AG04449 (cell line): ENCODE measurements at regions not wholly inside any gene's neighbourhood (a gene's known extent, or its start where the extent isn't known, plus 50 kb on each side); places are given as distances from the start of the nearest gene placed in this dataset.

ENCODE experiments used
- CTCF ChIA-PET: fragments of 350-600 bp; formaldehyde crosslinking; extraction: SDS; loops from one replicate; lab custom pipeline; 2021; ENCODE audit warnings: antibody characterized with exemption; lab: Yijun Ruan, JAX
- POLR2A ChIA-PET: fragments of 400-600, 350-600 bp; formaldehyde crosslinking; extraction: SDS; loops from one replicate; lab custom pipeline; 2020; ENCODE audit warnings: antibody characterized with exemption, inconsistent platforms; lab: Yijun Ruan, JAX
- DNase-seq: peaks from one replicate; pipeline ENCODE4 v3.0.0-alpha.2; 2010; ENCODE audit warnings: low read depth, low spot score
- H3K4me3 ChIP-seq: 2 replicates; pipeline ENCODE4 v1.5.1; 2011; ENCODE audit warnings: low read depth, mild to moderate bottlenecking, control low read depth, low read length
- TF ChIP-seq, protein P1 (sequence below): IDR thresholded peaks from one replicate; pipeline ENCODE4 v1.5.1; 2011; ENCODE audit warnings: mild to moderate bottlenecking, moderate library complexity, low read length, control low read depth, inconsistent platforms; ENCODE audit not compliant: insufficient read depth; ENCODE audit errors: missing control alignments

DNA sequence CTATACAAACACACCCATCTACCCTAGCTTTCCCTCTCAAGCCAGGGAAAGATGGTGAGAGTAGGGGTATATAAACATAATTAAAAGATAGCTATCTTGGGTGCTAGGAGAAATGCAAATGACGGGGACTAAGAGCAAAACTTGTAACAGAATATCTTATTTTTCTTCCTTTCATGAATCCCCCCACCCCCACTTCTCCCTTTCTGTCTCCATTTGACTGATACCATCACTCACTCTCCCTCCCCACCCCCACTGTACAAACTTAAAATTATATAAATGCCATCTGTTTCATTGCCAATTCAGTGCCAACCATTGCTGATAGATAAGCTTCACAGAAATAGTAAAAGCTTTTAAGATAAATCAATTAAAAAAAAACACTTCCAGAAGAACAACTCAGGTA is 268.6 kb downstream of the SLC6A15 start:
- POLR2A ChIA-PET = no interaction called here
- DNase-seq = no peak
- H3K4me3 ChIP-seq = no peak overlapping the region
- CTCF ChIA-PET = no interaction called here
- TF ChIP-seq, protein P1, sequence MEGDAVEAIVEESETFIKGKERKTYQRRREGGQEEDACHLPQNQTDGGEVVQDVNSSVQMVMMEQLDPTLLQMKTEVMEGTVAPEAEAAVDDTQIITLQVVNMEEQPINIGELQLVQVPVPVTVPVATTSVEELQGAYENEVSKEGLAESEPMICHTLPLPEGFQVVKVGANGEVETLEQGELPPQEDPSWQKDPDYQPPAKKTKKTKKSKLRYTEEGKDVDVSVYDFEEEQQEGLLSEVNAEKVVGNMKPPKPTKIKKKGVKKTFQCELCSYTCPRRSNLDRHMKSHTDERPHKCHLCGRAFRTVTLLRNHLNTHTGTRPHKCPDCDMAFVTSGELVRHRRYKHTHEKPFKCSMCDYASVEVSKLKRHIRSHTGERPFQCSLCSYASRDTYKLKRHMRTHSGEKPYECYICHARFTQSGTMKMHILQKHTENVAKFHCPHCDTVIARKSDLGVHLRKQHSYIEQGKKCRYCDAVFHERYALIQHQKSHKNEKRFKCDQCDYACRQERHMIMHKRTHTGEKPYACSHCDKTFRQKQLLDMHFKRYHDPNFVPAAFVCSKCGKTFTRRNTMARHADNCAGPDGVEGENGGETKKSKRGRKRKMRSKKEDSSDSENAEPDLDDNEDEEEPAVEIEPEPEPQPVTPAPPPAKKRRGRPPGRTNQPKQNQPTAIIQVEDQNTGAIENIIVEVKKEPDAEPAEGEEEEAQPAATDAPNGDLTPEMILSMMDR = no peak

DNA sequence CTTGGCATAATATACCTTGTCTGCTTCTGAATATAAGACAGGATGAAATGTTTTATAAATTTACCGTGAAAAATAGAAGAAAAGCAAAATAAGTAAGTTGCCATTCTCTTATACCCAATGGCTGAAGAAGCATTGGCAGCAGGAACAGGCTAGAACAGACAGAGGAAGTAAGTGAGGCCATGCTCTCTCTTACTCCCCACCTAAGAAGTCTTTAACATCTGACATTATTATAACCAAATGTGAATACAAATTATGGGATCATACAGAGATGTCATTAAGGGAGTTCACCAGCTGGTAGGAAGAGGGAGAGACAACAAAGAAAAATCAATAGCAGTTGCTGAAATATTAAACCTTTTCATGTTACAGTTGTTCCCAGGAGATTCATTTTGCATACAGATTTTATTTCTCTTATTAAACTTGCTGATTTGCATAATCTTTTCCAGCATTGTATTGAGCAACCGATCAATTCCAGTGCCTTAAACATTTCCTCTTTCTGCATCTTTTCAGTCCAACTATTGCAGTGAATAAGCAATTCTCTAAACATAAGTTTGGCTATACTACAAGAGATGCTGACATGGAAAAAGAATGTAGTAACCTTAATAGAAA is 270.6 kb downstream of the SLC6A15 start:
- no peak for DNase-seq
- no peak overlapping the region for H3K4me3 ChIP-seq
- CTCF ChIA-PET = no interaction called here
- TF ChIP-seq, protein P1 = no peak
- POLR2A ChIA-PET = no interaction called here

DNA sequence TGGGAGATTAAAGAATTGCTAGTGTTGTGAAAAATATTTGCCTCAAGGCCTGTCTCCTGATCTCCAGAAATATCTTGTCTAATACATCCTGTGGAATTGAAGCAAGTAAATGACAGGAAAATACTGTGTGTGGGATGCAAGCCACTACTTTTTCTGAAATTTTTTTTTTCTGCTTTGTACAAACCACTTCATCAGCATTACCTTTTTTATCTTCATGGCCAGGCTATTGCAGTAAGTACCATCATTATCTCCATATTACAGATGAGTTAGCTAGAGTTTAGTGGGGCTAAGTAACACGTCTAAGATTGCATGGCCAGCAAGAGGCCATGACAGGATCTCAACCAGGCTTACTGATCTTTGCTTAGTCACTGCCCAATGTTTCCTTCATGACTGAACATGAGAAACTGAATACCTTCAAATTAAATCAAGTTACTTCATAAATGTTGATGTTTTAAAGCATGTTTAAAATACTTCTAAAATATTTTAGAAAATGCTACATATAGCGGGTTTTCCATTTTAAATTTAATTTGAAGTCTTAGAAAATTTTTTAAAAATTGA is 273.7 kb downstream of the SLC6A15 start:
- H3K4me3 ChIP-seq = no peak overlapping the region
- no peak for DNase-seq
- TF ChIP-seq, protein P1 = no peak
- CTCF ChIA-PET = no interaction called here
- POLR2A ChIA-PET = no interaction called here

DNA sequence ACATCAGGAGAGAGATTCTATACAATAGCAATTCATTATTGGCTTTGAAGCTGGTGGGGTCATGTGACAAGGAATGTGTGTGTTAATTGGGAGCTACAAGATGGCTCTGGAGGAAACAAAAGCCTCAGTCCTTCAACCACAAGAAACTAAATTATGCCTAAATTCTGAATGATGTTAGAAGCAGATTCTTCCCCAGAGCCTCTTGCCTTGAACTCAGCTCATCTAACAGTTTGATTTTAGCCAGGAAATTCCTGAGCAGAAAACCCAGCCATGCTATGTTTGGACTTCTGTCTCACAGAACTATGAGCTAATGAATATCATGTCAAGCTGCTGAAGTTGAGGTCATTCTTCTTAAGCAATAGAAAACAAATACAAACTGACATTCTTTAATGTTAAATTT is 274.7 kb downstream of the SLC6A15 start:
- no peak overlapping the region for H3K4me3 ChIP-seq
- POLR2A ChIA-PET = no interaction called here
- no peak for DNase-seq
- TF ChIP-seq, protein P1 = no peak
- CTCF ChIA-PET = interaction anchor here (0.8 kb wide), 1 partner anchor 206 kb away, joined by 6 read pairs; no protein-coding TSS in a partner anchor

DNA sequence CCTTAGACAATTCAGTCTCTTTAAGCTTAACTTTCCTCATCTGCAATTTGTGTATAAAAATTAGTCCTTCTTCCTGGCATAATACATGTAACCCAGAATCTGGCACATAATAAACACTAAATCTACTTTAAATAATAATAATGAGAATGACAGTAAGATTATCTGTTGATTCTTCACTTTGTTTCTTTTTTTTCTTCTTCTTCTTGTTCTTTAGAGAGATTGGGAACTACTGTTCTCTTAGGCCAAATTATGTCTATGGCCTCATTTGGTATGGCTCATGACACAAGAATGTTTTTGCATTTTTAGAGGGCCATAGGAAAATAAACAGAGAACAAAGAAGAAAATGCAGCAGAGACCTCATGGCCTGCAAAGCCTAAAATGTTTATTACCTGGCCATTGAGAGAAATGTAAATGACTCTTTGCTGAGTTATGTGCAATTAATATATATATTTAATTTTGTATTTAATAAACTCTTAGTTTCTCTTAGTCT is 275.8 kb downstream of the SLC6A15 start:
- DNase-seq = no peak
- ChIA-PET POLR2A (no interaction called here), CTCF (no interaction called here)
- H3K4me3 ChIP-seq = no peak overlapping the region
- TF ChIP-seq, protein P1 = no peak

DNA sequence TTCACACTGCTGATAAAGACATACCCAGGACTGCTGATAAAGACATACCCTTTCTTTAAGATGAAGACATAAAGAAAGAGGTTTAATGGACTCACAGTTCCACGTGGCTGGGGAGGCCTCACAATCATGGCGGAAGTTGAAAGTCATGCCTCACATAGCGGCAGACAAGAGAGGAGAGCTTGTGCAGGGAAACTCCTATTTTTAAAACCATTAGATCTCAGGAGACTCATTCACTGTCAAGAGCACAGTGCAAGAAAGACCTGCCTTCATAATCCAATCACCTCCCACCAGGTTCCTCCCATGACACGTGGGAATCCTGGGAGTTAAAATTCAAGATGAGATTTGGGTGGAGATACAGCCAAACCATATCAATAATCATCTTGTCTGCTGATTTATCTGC is 278.1 kb downstream of the SLC6A15 start:
- ChIA-PET CTCF (interaction anchor here (1.4 kb wide), 1 partner anchor 16 kb away, joined by 3 read pairs; no protein-coding TSS in a partner anchor), POLR2A (no interaction called here)
- H3K4me3 ChIP-seq = no peak overlapping the region
- DNase-seq = no peak
- TF ChIP-seq, protein P1 = no peak
